Right lobe of liver (tissue), 6 donors: ENCODE measurements at regions not wholly inside any gene's neighbourhood (a gene's known extent, or its start where the extent isn't known, plus 50 kb on each side); places are given as distances from the start of the nearest gene placed in this dataset.
A peak's percentile ranks its signal among the peaks of the same experiment; 100 is the strongest.

ENCODE experiments used
- ATAC-seq, 4 donors: fragments of 200-7000 bp; cut with Tn5 transposase; one replicate each; pipeline ENCODE4 v1.9.1; 2020; ENCODE audit warnings: mild to moderate bottlenecking in 4 of 4, moderate library complexity in 4 of 4
- DNase-seq, 3 donors: peaks; one replicate each; pipeline ENCODE4 v3.0.0-alpha.2; 2020
- H3K27ac ChIP-seq, 3 donors: fragments of 200-600 bp; one replicate each; pipeline ENCODE4 v1.8.0; 2022
- H3K27me3 ChIP-seq, 2 donors: fragments of 200-600 bp; one replicate each; pipeline ENCODE4 v1.8.0; 2022
- H3K36me3 ChIP-seq, 4 donors: fragments of 200-600 bp; sonication (generic) in 1 of 4; one replicate each; pipeline versions ENCODE4 v1.5.1 to v1.8.0; 2017 to 2022; ENCODE audit warnings: control low read depth in 1 of 4
- H3K4me1 ChIP-seq, 4 donors: fragments of 200-600 bp; sonication (generic) in 1 of 4; one replicate each; pipeline versions ENCODE4 v1.5.1 to v1.8.0; 2017 to 2022; ENCODE audit warnings: control low read depth in 1 of 4
- H3K4me3 ChIP-seq, 3 donors: fragments of 200-600 bp; one replicate each; pipeline ENCODE4 v1.8.0; 2022
- H3K9me3 ChIP-seq, 4 donors: fragments of 200-600 bp; sonication (generic) in 1 of 4; one replicate each; pipeline versions ENCODE4 v1.5.1 to v1.8.0; 2017 to 2022; ENCODE audit warnings: control low read depth in 1 of 4
- CTCF ChIP-seq, 4 donors: fragments of 200-600 bp in 3 of 4; fragments of 450-650 bp in 1 of 4; IDR thresholded peaks; one replicate each; pipeline versions ENCODE4 v1.5.1 to v1.8.0; 2016 to 2022; ENCODE audit warnings: antibody characterized with exemption in 4 of 4, mild to moderate bottlenecking in 2 of 4
- POLR2A ChIP-seq: fragments of 450-650 bp; IDR thresholded peaks from one replicate; pipeline ENCODE4 v1.6.1; 2017; ENCODE audit warnings: antibody characterized with exemption, mild to moderate bottlenecking
- WGBS: methylation state at CpG from one replicate; pipeline ENCODE4 v1.1.6; 2018; ENCODE audit warnings: low coverage, low lambda C conversion rate; ENCODE audit not compliant: insufficient coverage; ENCODE audit errors: missing lambda C conversion rate; 5-methylcytosine and 5-hydroxymethylcytosine counted together
- intact Hi-C, 2 donors: fragments of 100-400 bp; cut with DNase I; formaldehyde crosslinking; loops; one replicate each; pipeline versions ENCODE4 v1.11.2 to v1.14.1; 2022
- donor health status: DM: no; HTN: yes; CAD: no.
- donor health status: DM: no; HTN: no; CAD: no.
- donor health status: DM: no; HTN: no; CAD: no.
- donor health status: DM: no; HTN: yes; CAD: no.
- donor health status: DM: no; HTN: yes; CAD: no.

- H3K27me3 ChIP-seq, result no peaks in the 10 kb centered on the region
- DNase-seq (no peak), ATAC-seq (no peak)
- intact Hi-C loops, result no loop called here
- H3K9me3 ChIP-seq, result no peaks in the 10 kb centered on the region
- WGBS, result no CpG with 5 or more reads among the region's 3 CpGs
- H3K4me3 ChIP-seq, result no peak overlapping the region
- no peak overlapping the region for H3K27ac ChIP-seq
- no peaks in the 10 kb centered on the region for H3K36me3 ChIP-seq
- no peak for TF ChIP-seq POLR2A
- H3K4me1 ChIP-seq, result no peaks in the 10 kb centered on the region
Measured at GRCh38 chrX:39852491-39852890, 245.3 kb downstream of the BCOR start.

DNA sequence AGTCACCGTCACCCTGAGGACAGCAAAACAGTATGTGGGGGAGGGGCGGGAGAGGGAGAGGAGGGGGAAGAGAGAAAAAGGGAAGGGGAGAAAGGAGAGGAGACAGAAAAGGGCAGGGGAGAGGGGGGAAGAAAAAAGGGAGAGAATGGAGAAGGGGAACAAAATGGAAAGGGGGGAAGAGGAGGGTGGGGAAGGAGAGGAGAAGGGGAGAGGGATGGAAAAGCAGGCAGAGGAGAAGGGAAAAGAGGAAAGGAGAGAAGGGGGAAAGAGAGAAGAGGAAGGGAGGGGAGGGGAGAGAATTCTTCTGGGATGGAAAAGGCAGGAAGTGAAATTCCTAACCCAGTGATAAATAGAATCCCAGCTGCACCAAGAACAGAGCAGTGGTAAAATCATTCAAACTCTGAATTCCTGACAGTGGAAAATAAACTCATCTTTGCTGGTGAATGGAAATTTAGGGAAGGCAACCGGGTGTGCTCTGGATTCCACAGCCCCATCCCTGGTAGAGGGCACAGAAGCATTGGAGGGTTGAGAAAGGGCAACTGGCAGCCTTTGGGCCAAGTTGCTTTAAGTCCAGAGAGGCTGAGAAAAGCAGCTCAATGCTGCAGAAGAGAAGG lies 244.2 kb downstream of the BCOR start:
- no peaks in the 10 kb centered on the region for H3K4me1 ChIP-seq
- H3K27ac ChIP-seq, result no peak overlapping the region
- DNase-seq, result no peak
- no peaks in the 10 kb centered on the region for H3K36me3 ChIP-seq
- WGBS, result 17% methylated on average over 3 of the region's 3 CpGs
- intact Hi-C loops, result no loop called here
- no peaks in the 10 kb centered on the region for H3K9me3 ChIP-seq
- TF ChIP-seq POLR2A (no peak), CTCF (IDR thresholded peaks at IDR 0.05) (no peak)
- no peak overlapping the region for H3K4me3 ChIP-seq
- H3K27me3 ChIP-seq, result no peaks in the 10 kb centered on the region
- no peak for ATAC-seq

GRCh38 chrX:39854772-39855747 lies 242.7 kb downstream of the BCOR start:
- Histone ChIP-seq H3K4me1 (no peaks in the 10 kb centered on the region), H3K27me3 (no peaks in the 10 kb centered on the region), H3K36me3 (no peaks in the 10 kb centered on the region), H3K27ac (no peak overlapping the region), H3K4me3 (no peak overlapping the region), H3K9me3 (no peaks in the 10 kb centered on the region)
- DNase-seq (no peak), ATAC-seq (peak in 3 of 4 donors; percentile 33 to 49 (median 42))
- 46% methylated on average over 9 of the region's 17 CpGs for WGBS
- no peak for TF ChIP-seq POLR2A
- no peak for TF ChIP-seq CTCF (IDR thresholded peaks at IDR 0.05)
- intact Hi-C loops, result no loop called here

DNA sequence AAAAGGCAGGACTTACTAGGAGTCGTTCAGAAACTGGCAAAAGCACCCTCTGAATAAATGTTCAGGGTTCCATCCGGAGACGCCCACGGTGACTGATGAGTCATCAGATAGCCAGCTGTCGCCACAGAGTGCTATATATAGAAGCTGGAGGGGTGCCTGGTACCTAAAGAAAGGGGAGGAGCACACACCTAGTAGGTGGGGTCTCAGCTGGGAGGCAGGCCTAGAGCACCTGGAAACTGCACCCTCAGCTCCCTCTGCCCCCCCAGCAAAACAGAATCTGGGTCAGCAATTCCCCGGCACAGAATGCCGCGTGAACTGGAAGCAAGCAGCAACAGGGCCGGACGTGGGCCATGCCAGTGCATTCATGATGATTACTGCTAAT lies 242.0 kb downstream of the BCOR start:
- no peak overlapping the region for H3K4me3 ChIP-seq
- intact Hi-C loops, result no loop called here
- H3K36me3 ChIP-seq, result no peaks in the 10 kb centered on the region
- ATAC-seq (peak in 3 of 4 donors; percentile 15 to 21 (median 17)), DNase-seq (no peak)
- 33% methylated on average over 2 of the region's 10 CpGs for WGBS
- no peaks in the 10 kb centered on the region for H3K27me3 ChIP-seq
- no peaks in the 10 kb centered on the region for H3K9me3 ChIP-seq
- H3K4me1 ChIP-seq, result no peaks in the 10 kb centered on the region
- H3K27ac ChIP-seq, result no peak overlapping the region
- TF ChIP-seq POLR2A (no peak), CTCF (IDR thresholded peaks at IDR 0.05) (no peak)
